Uterus (tissue), 2 donors: ENCODE measurements at regions not wholly inside any gene's neighbourhood (a gene's known extent, or its start where the extent isn't known, plus 50 kb on each side); places are given as distances from the start of the nearest gene placed in this dataset.

ENCODE experiments used
- CTCF ChIP-seq, 4 experiments: fragments of 200-600 bp in 2 of 4; fragments of 450-650 bp in 2 of 4; sonication (generic) in 2 of 4; IDR thresholded peaks; one replicate each; pipeline ENCODE4 v1.5.1; 2016 to 2019; ENCODE audit warnings: antibody characterized with exemption in 4 of 4, mild to moderate bottlenecking in 2 of 4, moderate library complexity in 1 of 4
- POLR2A ChIP-seq, 2 donors: fragments of 450-650 bp; IDR thresholded peaks; one replicate each; pipeline ENCODE4 v1.6.1; 2016; ENCODE audit warnings: antibody characterized with exemption in 2 of 2, mild to moderate bottlenecking in 1 of 2, moderate library complexity in 1 of 2

- TF ChIP-seq CTCF (IDR thresholded peaks at IDR 0.05) (no peak), POLR2A (IDR thresholded peaks at IDR 0.05) (no peak)
These were observed 510.5 kb upstream of the CCDC179 start for GRCh38 chr11:23370580-23371275.
